HG03139 (cell line): ENCODE measurements at regions not wholly inside any gene's neighbourhood (a gene's known extent, or its start where the extent isn't known, plus 50 kb on each side); places are given as distances from the start of the nearest gene placed in this dataset.

Experiments
- ATAC-seq: cut with Tn5 transposase; IDR thresholded peaks from one replicate; pipeline ENCODE4 v1.9.1; 2021; ENCODE audit not compliant: unreplicated experiment

DNA sequence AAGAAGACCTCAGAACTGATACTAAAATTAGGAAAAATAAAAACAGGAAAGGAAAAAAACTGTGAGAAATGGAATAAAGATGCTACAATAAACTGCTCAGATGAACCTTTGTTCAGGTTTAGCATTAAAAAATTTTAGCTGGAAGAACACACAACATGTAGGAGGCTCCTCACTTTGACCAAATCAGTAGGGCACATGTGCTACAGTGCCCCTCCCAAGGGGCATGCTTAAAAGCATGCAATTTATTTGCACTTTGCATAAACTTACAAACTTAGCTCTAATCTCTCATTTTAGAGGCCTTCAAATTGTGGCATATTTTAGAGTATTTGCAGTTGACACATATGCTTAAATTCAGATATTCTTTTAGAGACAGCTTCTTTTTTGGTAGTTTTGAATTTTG is 570.2 kb downstream of the UTRN start:
- no peak for ATAC-seq

DNA sequence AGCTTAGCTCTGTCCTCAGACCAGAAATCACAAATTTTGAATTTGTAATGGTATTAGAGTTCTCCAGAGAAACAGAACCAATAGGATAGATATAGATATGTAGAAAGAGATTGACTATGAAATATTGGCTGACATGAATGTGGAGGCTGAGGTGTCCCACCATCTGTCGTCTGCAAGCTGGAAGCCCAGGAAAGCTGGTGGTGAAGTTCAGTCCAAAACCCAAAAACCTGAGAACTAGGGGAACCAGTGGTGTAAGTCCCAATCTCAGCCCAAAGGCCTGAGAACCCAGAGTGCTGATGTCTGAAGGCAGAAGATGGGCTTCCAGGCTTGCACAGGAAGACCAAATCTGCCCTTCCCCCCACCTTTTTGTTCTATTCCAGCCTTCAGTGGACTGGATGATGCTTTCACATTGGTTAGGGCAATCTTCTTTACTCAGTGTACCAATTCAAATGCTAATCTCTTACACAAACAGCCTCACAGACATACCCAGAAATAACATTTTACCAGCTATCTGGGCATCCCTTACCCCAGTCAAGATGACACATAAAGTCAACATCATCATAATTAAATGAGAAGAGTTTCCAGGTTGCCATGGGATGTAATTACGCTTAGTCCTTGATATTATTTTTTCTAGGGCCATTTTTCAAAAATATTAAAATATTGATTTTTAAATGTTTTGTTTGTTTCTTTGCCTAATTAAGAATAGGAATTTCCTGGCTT is 570.8 kb downstream of the UTRN start:
- no peak for ATAC-seq

DNA sequence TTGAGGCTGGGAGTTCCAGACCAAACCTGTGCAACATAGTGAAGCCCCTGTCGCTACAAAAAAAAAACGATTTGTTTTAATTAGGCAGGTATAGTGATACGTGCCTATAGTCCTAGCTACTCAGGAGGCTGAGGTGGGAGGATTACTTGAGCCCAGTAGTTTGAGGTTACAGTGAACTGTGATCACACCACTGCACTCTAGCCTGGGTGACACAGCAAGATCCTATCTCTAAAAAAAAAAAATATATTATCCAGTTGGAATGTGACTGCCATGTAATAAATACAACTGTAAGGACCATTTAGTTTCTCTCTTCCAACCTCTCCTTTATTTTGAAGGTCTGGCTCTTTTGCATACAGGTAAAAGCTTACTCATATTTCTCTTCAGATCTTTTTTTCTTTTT is 571.5 kb downstream of the UTRN start:
- no peak for ATAC-seq

DNA sequence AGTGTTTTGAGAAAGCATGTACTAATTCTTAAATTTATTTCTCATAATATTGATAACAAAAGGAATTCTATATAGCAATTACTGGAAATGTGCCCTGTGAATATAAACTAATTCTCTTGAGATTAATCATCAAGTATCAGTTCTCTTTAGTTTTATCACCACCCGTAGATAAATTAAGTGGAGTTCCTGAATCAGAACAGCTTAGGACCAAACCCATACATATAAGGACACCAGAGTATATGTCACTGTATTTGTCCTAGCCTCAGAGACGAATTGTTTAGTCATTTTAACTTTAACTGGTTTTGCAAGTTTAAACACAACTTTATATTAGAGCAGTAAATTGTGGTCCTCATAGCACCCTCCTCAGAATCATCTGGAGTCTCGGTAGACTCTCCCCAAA is 572.0 kb downstream of the UTRN start:
- ATAC-seq: no peak

DNA sequence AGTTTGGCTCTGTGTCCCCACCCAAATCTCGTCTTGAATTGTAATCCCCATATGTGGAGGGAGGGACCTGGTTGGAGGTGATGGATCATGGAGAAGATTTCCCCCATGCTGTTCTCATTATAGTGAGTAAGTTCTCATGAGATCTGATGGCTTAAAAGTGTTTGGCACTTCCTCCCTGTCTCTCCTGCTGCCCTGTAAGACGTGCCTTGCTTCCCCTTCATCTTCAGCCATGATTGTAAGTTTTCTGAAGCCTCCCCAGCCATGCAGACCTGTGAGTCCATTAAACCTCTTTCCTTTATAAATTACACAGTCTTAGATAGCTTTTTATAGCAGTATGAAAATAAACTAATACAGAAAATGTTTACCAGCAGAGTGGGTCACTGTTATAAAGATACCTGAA is 577.6 kb downstream of the UTRN start:
- no peak for ATAC-seq

DNA sequence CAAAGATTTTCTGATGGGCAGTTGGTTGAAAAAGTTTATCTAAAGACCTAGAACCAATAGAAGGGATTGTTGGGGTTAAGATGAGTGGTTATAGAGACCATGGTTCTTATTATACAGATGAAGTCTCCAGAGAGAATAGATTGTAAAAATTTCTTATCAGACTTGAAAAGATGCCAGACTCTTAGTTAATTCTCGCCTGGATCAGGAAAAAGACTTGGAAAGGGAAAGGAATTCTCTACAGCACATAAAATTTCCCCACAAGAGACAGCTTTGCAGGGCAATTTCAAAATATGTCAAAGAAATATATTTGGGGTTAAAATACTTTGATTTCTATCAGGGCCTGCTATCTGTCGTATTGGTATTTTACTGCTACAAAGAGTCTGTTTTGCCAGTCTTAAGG is 582.6 kb downstream of the UTRN start:
- ATAC-seq: no peak

DNA sequence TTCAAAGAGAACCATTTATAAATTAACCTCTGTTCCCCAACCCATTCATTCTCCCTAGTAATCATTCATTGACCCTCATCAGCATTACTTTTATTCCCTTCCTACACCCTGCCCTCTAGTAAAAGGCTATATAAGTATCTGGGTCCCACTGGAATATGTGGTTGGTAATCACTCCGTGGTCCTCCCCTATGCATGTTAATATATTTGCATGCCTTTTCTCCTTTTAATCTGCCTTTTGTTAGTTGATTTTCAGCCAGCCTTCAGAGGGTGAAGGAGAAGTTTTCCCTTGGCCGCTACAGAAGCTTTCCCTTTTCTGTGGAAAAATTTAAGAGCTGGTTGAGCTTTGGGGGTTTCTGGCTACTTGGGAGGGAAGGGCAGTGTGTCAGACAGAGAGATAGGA is 585.6 kb downstream of the UTRN start:
- no peak for ATAC-seq

DNA sequence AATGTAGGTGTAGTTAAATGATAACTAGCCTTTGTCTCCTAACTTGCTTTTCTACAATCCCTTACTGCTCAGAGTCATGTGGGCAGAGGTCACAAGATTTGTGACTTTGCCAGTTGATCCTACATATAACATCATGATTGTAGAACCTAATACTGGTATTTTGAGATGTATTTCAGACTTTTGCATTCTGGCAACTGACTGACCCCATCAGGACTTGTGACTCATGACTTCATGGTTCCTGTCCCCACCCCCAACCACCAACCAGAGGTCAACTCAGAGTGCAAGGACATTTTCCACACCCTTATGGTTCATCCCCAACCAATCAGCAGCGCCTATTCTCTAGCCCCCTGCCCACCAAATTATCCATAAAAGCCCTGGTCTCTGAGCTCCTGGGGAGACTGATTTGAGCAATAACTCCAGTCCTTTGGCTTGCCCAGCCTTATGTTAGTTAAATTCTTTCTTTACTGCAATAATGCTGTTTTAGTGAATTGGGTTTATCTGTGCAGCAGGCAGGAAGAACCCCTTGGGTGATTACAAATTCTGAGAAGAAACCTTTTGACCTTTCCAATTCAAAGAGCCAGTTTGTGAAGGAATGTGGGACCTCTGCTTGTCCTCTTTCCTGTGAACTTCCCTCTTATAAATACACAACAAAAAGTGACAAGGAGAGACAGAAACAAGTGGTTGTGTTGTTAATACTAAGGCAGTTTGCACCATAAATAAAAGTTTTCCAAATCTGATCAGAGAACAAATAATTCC is 588.7 kb downstream of the UTRN start:
- no peak for ATAC-seq

DNA sequence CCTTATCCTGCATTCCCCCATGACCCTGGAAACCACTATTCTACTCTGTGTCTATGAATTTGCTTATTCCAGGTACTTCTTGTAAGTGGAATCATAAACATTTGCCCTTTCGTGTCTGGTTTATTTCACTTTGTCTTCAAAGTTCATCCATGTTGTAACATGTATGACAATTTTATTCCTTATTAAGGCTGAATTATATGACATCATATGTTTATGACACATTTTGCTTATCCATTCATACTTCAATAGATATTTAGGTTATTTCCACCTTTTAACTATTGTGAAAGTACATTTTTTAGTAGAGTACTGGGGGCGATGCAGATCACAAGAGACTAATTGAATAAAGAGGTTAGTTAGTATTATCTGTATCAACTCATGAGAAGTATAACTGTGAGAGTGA is 591.6 kb downstream of the UTRN start:
- no peak for ATAC-seq

DNA sequence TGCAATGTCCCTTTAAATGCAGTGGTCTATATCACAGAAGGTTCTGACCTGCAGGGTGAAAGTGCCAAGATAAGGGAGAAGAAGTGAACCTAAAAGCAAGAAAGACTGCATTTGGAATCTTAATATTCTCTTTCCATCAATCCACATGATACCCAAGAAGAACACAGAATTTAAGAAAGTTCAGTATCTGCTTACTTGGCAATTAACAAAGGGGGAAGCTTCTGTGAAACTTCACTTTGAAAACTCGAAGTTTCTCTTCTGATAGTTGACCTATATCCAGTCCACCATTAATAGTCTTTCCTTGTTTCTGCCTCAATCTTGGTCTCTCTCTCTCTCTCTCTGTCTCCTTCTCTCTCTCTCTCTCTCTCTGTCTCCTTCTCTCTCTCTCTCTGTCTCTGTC is 592.0 kb downstream of the UTRN start:
- no peak for ATAC-seq

DNA sequence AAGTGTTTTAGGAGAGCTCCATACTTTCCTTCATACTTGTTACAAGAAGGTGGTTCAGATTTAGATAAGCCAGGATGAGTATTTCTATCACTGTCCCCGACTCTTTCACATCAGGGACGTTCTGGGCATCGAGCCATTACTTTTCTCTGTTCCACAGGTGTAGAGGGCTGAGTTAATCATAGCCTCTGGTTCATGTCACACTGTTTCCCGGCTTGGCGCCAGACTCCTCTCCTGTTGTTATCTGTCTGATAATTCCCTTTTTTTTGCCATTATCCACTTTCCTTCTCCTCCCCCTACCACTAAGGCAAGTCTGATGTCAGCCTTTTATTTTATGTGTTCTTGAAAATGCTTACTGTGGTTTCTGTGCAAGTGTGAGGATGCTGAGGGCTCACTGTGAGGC is 593.4 kb downstream of the UTRN start:
- ATAC-seq: no peak

DNA sequence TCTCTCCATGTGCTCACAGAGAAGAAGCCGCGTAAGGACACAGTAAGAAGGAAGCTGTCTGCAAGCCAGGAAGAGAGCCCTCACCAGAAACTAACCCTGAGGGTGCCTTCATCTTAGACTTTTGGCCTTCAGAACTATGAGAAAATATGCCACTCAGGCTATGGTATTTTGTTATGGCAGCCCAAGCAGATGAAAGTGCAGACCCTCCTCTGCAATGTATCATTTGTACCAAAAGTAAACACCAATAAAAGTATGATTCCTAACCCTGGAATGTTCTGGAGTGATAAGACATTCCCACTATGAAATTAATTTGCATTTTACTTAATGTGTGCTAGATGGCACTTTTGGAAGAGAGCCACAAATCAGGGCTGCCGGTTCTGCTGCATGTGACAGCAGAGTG is 594.3 kb downstream of the UTRN start:
- ATAC-seq: no peak

DNA sequence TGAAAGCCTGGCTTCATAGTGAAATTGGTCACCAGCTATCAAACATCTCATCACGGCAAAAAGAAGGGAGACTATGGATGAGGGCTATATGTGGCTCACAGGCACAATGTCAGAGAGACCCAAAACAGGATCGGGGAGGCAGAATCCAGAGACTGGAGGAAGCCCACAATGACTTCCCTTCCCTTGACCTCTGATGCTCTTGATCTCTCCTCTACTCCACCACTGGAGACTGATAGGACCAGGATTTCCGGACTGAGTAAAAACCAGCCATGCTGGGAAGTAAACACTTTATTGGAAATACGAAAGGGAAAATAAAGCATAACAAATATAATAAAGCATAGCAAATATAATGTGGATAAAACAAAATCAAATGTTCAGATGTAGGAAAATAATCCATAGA is 597.3 kb downstream of the UTRN start:
- ATAC-seq: no peak

DNA sequence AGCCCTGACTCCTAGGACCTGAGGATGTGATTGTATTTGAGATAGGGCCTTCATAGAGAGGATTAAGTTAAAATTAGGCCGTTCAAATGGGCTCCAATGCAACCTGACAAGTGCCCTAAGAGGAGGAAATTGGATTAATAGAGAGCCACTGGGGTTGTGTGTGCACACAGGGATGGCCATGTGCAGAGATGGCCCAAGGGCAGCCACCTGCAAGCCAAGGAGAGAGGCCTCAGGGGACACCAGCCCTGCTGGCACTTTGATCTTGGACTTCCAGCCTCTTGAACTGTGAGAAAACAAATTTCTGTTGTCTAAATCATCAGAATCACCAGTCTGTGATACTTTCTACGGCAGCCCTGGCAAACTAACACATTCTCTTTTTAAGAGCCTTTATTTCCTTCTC is 598.8 kb downstream of the UTRN start:
- no peak for ATAC-seq

DNA sequence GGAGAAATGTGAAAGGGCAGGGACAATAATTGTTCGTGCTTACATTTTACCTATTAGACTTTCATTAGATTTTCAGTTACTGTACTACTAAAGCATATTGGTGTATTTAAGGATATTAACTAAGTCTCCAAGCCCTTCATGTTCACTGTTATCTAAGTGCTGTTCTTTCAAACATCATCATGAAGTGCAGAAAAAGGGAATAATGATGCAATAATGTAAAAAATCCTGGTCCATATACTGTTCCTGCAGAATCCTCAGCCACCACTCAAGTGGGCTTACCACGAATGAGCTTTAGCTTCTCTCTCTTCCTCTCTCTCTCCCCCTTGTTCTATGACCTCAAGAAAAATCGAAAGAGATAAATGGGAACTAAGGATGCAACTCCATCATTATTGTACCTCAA is 600.7 kb downstream of the UTRN start:
- ATAC-seq: no peak

DNA sequence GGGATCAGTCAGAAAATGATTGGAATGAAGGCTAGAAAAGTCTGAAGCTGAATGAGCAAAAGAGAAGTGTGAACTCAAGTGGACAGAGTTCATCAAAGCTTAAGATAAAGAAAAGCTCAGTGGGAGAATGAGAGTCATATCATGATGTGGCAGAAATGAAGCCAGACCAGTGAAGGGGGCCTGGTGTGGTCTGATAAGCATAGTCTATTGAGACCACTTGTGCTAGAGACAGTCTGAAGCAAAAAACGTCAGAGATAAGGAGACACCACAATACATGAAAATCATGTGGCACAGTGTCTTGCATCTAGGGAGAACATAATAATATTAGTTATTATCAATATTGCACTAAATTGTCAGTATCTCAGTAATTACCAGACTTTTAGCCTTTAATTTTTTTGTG is 601.5 kb downstream of the UTRN start:
- no peak for ATAC-seq

DNA sequence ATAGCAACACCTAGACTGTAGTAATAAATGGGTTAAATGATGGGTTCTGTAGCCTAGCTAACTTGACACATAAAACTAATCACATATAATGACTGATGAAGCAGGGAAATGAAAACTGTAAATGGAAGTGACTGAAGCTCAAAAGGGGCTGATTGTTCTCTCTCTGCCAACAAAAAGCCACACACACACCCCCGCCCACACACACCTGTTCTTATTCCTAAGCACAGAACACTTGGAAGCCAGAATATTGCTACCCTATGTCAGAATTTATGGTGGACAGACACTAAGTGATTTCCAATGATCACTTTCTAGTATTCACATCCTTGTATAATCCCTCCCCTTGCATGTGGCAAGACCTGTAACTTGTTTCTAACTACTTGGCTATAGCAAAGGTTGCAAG is 603.5 kb downstream of the UTRN start:
- ATAC-seq: no peak

DNA sequence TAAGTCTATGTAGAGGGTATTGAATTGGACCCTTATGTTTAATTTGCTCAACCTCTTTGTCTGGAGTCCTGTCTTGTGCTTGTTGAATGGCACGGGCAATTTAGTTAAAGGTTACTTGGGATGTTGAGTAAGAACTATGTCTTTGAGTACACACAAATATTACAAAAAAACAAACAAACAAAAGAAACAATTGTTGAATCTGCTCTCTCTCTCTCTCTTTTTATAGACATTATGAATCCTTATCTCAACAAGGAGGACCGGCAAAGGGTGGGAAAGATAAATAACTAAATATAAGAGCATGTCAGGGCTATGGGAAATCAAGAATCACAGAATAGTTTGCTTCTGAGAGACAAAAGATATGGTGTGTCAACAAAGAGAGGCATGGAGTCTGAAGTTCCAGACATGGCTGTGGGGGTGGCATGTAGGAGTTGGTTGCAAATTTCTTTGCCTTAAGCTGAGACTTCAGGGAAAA is 608.6 kb downstream of the UTRN start:
- ATAC-seq: no peak

DNA sequence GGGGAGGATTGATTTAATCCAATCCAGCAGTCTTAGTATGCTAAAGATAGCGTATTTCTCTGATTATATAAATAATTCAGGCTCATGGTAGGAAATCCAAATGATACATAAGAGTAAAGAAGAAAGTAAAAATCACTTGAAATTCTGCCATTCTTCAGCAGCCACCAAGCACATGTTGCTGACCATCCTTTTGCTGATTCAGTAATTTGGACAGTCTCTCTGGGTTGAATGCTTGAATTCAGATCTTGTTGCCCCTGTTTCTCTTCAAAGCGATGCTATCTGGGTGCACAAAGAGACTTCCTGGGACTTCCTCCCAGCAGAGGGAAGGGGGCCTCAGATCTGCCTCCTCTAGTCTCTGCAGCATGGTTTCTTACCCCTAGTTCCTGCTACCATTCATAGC is 609.1 kb downstream of the UTRN start:
- no peak for ATAC-seq

DNA sequence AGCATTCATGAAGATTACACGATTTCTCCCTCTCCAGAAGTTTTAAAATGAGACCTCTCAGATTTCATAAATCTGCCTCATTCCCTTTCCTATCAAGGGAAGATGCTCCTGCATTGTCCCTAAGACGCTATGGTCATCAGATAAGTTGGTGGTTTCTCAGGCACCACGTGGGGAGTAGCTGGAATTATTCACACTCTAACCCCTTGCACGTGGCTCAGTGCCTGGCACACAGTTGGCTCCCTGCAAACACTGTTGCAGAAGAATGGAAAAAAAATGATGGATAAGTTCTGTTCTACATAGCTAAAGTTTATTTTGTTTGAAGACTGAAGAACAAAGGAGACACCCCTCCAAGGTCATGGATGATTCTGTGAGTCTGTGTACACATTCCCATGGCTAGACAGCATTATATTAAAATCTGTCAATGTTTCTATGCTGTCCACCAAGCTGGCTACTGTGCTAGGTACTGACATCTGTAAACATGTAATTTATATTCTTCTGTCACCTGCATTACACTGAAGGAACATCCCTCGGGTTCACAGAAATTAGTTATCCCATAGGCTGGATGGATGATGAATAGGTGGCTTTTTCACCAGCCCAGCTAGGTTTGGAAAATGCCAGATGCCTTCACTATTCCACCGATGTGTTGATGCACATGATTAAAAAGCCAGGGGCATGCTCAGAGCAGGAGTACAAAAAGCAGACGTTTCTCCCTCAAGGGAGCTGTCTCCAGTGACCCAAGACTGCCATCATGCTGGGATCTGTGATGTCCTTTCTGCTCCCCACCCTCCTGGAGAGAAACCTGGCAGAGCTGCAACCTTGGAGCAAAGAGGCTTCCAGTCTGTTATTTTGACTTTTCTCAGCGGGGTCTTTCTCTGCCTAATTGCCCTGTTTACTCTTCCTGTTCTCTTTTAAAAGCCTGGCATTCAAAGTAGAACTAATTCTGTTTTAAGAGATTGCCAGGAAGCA is 610.5 kb downstream of the UTRN start:
- ATAC-seq: no peak

DNA sequence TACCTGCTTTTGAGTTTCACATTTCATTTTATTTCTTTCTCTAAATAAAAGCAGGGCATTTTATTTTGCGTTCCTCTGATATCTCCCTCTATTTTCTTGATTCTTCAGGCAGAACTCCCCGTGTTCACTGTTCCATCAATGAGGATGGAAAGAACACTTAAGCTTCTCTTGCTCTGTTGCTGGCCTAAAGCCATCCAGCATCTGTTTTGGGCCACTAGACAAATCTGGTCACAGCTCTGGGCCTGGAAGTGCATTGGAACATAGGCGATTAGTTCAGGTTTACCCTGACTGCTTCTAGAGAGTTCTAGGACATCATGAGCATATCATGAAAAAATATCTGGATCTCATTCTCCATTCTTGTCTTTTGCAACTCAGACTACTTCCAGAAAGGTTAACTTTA is 611.2 kb downstream of the UTRN start:
- no peak for ATAC-seq

DNA sequence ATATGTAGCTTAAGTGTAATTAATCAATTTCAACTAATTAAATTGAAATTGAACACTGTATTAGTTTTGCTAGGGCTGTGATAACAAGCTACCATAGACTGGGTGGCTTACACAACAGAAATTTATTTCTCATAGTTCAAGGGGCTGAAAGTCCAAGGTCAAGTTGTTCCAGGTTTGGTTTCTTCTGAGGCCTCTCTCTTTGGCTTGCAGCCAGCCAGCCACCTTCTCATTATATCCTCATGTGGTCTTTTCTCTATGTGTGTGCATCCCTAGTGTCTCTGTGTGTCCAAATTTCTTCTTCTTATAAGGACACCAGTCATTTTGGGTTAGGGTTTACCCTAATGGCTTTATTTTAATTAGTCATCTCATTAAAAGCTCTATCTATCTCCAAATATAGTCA is 611.7 kb downstream of the UTRN start:
- ATAC-seq: no peak
